GM12878 (cell line): ENCODE measurements at regions not wholly inside any gene's neighbourhood (a gene's known extent, or its start where the extent isn't known, plus 50 kb on each side); places are given as distances from the start of the nearest gene placed in this dataset.
"Not testable (repeated sequence)": the region's sequence is repeated elsewhere in the genome, so short reads cannot be mapped to it uniquely, and the experiment has no call there.

Source experiments
- NR2C2 ChIP-seq: IDR thresholded peaks from 2 replicates; pipeline ENCODE4 v1.6.1; 2011; ENCODE audit warnings: borderline replicate concordance, low read depth; ENCODE audit not compliant: control insufficient read depth, insufficient read length
- RBBP5 ChIP-seq: fragments of 200-600 bp; sonication (generic); conservative IDR thresholded peaks from 2 replicates; pipeline ENCODE4 v1.6.1; 2016
- SIN3A ChIP-seq: IDR thresholded peaks from 2 replicates; pipeline ENCODE4 v1.6.1; 2012; ENCODE audit warnings: low read depth, low read length, improper control_type of control experiment

DNA sequence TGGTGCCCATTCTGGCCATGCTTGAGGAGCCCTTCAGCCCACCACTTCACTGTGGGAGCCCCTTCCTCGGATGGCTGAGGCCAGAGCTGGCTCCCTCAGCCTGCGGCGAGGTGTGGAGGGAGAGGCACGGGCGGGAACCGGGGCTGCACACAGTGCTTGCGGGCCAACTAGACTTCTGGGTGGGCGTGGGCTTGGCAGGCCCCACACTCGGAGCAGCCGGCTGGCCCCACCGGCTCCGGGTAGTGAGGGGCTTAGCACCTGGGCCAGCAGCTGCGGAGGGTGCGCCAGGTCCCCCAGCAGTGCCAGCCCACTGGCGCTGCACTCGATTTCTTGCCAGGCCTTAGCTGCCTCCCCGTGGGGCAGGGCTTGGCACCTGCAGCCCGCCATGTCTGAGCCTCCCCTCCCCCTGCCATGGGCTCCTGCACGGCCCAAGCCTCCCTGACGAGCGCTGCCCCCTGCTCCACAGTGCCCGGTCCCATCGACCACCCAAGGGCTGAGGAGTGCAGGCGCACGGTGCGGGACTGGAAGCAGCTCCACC is 554.2 kb downstream of the GABRG2 start:
- TF ChIP-seq SIN3A, NR2C2, RBBP5: not testable (repeated sequence)
